Stomach (tissue), 8 donors: ENCODE measurements at regions not wholly inside any gene's neighbourhood (a gene's known extent, or its start where the extent isn't known, plus 50 kb on each side); places are given as distances from the start of the nearest gene placed in this dataset.

Experiments
- DNase-seq, 2 donors: peaks; one replicate each; pipeline versions ENCODE4 v3.0.0 to v3.0.0-alpha.2; 2013 to 2019
- H3K27ac ChIP-seq, 5 donors: fragments of 200-600 bp in 4 of 5; sonication (generic) in 4 of 5; one replicate each; pipeline ENCODE4 v1.5.1; 2013 to 2019; ENCODE audit warnings: mild to moderate bottlenecking in 1 of 5, moderate library complexity in 1 of 5
- H3K27me3 ChIP-seq, 3 donors: fragments of 200-600 bp; sonication (generic); one replicate each; pipeline ENCODE4 v1.5.1; 2017 to 2019; ENCODE audit warnings: mixed run types in 1 of 3
- H3K36me3 ChIP-seq, 4 donors: fragments of 200-600 bp; sonication (generic); 1 replicate in 3 of 4; 2 replicates in 1 of 4; pipeline ENCODE4 v1.5.1; 2016 to 2019
- H3K4me1 ChIP-seq, 4 donors: fragments of 200-600 bp; sonication (generic); one replicate each; pipeline ENCODE4 v1.5.1; 2016 to 2019
- H3K4me3 ChIP-seq, 4 donors: fragments of 200-600 bp; sonication (generic) in 3 of 4; one replicate each; pipeline ENCODE4 v1.5.1; 2016 to 2019; ENCODE audit warnings: mild to moderate bottlenecking in 1 of 4
- H3K9me3 ChIP-seq, 4 donors: fragments of 200-600 bp; sonication (generic); one replicate each; pipeline ENCODE4 v1.5.1; 2016 to 2019
- CTCF ChIP-seq, 7 experiments: fragments of 450-650 bp in 4 of 7; fragments of 200-600 bp in 3 of 7; sonication (generic) in 3 of 7; IDR thresholded peaks; one replicate each; pipeline ENCODE4 v1.5.1; 2016 to 2019; ENCODE audit warnings: antibody characterized with exemption in 7 of 7, control low read depth in 2 of 7, mild to moderate bottlenecking in 1 of 7
- EP300 ChIP-seq: sonication (generic); formaldehyde crosslinking; IDR thresholded peaks from one replicate; pipeline ENCODE4 v1.6.1; 2017; ENCODE audit warnings: antibody characterized with exemption
- POLR2A ChIP-seq, 4 donors: fragments of 450-650 bp; IDR thresholded peaks; one replicate each; pipeline ENCODE4 v1.6.1; 2016; ENCODE audit warnings: antibody characterized with exemption in 4 of 4, control low read depth in 2 of 4, mild to moderate bottlenecking in 1 of 4, moderate library complexity in 1 of 4
- POLR2AphosphoS5 ChIP-seq, 3 donors: sonication (generic); formaldehyde crosslinking; IDR thresholded peaks; one replicate each; pipeline ENCODE4 v1.6.1; 2016; ENCODE audit warnings: antibody characterized with exemption in 3 of 3
- WGBS, 5 donors: extraction: QIAGEN DNeasy Blood & Tissue Kit in 3 of 5; methylation state at CpG; one replicate each; pipeline versions ENCODE4 v1.1.5 to v1.1.7; 2013 to 2018; 5-methylcytosine and 5-hydroxymethylcytosine counted together
- intact Hi-C: fragments of 100-400 bp; cut with DNase I; formaldehyde crosslinking; loops from one replicate; pipeline ENCODE4 v1.15.1; 2023; ENCODE audit warnings: low total_unique reads
- donor health status: healthy with polysubstance abuse.
- donor health status: Bipolar disorder and iron deficiency.
- donor health status: healthy.

DNA sequence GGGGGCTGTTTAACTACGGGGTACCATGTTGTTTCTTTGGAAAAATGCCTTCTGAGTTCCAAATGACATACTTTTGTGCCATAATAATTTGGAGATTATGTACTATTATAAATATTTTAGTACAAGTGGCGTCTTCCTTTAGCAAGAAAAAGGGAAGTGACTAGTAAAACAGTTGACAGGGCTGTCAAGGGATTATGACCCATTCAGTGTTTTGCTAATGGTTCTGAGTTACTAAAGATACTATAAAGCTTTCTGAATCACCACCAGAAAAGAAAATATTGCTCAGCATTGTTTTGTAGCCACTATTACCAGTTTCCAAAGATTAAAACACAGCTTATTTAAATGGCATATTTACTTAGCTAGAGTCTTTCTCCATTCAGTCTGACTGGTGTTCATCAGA lies 334.9 kb downstream of the SNAPC1 start:
- Histone ChIP-seq H3K27me3 (no peaks in the 10 kb centered on the region), H3K4me1 (no peaks in the 10 kb centered on the region), H3K27ac (no peak overlapping the region), H3K4me3 (no peak overlapping the region), H3K9me3 (no peaks in the 10 kb centered on the region), H3K36me3 (no peaks in the 10 kb centered on the region)
- no peak for TF ChIP-seq POLR2AphosphoS5 (IDR thresholded peaks at IDR 0.05)
- no peak for TF ChIP-seq CTCF (IDR thresholded peaks at IDR 0.05)
- no peak for TF ChIP-seq POLR2A (IDR thresholded peaks at IDR 0.05)
- no peak for TF ChIP-seq EP300
- DNase-seq, result no peak
- 44 to 57% (median 52%) methylated on average over 2 of the region's 2 CpGs for WGBS, 5 donors
- intact Hi-C loops, result no loop called here

DNA sequence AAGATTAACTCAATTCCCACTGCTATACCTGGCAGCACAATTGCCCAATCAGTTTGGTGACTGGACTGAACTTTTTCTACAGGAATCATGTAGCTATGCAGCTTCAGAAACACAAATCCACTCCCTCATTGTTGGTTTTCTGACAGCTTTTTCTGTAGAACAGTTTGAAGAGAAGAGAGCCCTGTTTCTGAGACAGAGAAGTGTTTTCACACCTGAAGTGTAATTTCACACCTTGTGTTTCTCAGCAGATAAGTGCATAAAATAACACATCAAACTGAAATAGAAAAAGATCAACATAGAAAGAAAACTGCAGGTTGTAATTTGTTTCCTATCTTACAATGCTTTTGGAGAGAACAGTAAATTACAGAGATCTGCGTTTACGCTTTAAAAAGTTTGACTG lies 335.6 kb downstream of the SNAPC1 start:
- Histone ChIP-seq H3K4me3 (no peak overlapping the region), H3K36me3 (no peaks in the 10 kb centered on the region), H3K4me1 (no peaks in the 10 kb centered on the region), H3K27ac (no peak overlapping the region), H3K9me3 (no peaks in the 10 kb centered on the region), H3K27me3 (no peaks in the 10 kb centered on the region)
- TF ChIP-seq EP300, result no peak
- TF ChIP-seq CTCF (IDR thresholded peaks at IDR 0.05), result no peak
- TF ChIP-seq POLR2AphosphoS5 (IDR thresholded peaks at IDR 0.05), result no peak
- no peak for TF ChIP-seq POLR2A (IDR thresholded peaks at IDR 0.05)
- WGBS, 5 donors, result 78 to 82% (median 80%) methylated on average over 2 of the region's 2 CpGs
- no peak for DNase-seq
- intact Hi-C loops, result no loop called here

DNA sequence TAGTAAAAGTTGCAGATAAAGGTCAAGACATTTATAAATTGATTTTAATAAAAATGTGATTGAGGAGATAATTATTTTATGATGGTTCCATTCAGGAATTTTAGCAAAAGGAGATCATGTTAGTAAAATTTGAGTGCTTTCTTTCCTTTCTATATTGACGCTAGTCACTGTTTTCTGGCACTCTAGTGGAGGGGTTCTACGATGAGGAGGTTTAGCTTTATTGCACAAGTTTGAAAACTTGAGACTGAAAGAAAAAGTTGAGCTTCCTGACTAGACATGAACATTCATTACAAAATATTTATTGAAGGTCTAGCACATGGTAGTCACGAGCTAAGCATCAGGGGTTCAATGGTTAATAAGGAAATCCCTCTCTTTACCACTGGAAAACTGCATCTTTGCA lies 336.1 kb downstream of the SNAPC1 start:
- TF ChIP-seq POLR2AphosphoS5 (IDR thresholded peaks at IDR 0.05), result no peak
- TF ChIP-seq POLR2A (IDR thresholded peaks at IDR 0.05), result no peak
- no peak for TF ChIP-seq EP300

GRCh38 chr14:62099091-62099490 lies 336.9 kb downstream of the SNAPC1 start:
- intact Hi-C loops, result no loop called here
- TF ChIP-seq POLR2A (IDR thresholded peaks at IDR 0.05), result no peak
- TF ChIP-seq EP300, result no peak
- no peak for TF ChIP-seq CTCF (IDR thresholded peaks at IDR 0.05)
- TF ChIP-seq POLR2AphosphoS5 (IDR thresholded peaks at IDR 0.05), result no peak
- no peak for DNase-seq
- no peaks in the 10 kb centered on the region for H3K36me3 ChIP-seq
- H3K27ac ChIP-seq, result no peak overlapping the region
- WGBS, 5 donors, result 47 to 70% (median 55%) methylated on average over 1 of the region's 1 CpG
- H3K4me3 ChIP-seq, result no peak overlapping the region
- no peaks in the 10 kb centered on the region for H3K9me3 ChIP-seq
- H3K27me3 ChIP-seq, result no peaks in the 10 kb centered on the region
- H3K4me1 ChIP-seq, result no peaks in the 10 kb centered on the region

More for the DNA sequence above, 336.1 kb downstream of the SNAPC1 start:
- H3K36me3 ChIP-seq, result no peaks in the 10 kb centered on the region
- H3K4me1 ChIP-seq, result no peaks in the 10 kb centered on the region
- no peak overlapping the region for H3K4me3 ChIP-seq
- intact Hi-C loops, result no loop called here
- no peaks in the 10 kb centered on the region for H3K9me3 ChIP-seq
- WGBS, 5 donors, result 72 to 77% (median 73%) methylated on average over 3 of the region's 3 CpGs
- no peak for DNase-seq
- H3K27me3 ChIP-seq, result no peaks in the 10 kb centered on the region
- no peak overlapping the region for H3K27ac ChIP-seq

DNA sequence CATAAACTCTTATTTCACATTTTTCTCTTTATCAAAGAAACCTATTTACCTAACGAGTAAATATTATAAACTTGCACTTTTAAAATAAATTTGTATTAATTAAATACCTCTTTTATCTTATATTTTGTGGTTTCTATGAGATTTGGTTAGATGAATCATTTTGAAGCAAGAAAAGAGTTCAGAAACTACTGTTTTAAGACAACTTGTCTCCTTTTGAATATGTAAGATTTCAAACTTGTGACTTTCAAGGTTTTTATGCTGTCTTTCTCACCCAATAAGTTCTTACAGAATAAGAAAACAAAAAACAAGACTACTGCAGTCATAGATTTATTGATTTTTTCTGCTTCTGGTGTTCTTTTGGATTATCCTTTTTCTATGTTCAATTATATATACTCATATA lies 339.0 kb downstream of the SNAPC1 start:
- intact Hi-C loops, result no loop called here
- no peak for DNase-seq
- 42 to 81% (median 78%) methylated on average over 1 of the region's 1 CpG for WGBS, 5 donors
- Histone ChIP-seq H3K4me3 (no peak overlapping the region), H3K27ac (no peak overlapping the region), H3K4me1 (no peaks in the 10 kb centered on the region), H3K9me3 (no peaks in the 10 kb centered on the region), H3K27me3 (no peaks in the 10 kb centered on the region), H3K36me3 (no peaks in the 10 kb centered on the region)
- TF ChIP-seq POLR2A (IDR thresholded peaks at IDR 0.05) (no peak), EP300 (no peak), CTCF (IDR thresholded peaks at IDR 0.05) (no peak), POLR2AphosphoS5 (IDR thresholded peaks at IDR 0.05) (no peak)
